ENCODE measurements at regions not wholly inside any gene's neighbourhood (a gene's known extent, or its start where the extent isn't known, plus 50 kb on each side); places are given as distances from the start of the nearest gene placed in this dataset.

GRCh38 chr16:5633845-5634440 is 536.3 kb upstream of the EEF2KMT start:
- Histone ChIP-seq H3K9me3 (no peaks in the 10 kb centered on the region), H3K27me3 (no peaks in the 10 kb centered on the region), H3K27ac (no peak overlapping the region), H3K4me1 (no peaks in the 10 kb centered on the region), H3K36me3 (replicated peaks in 1 of 2; ENCODE audit: insufficient read depth in 1 of 2, low read depth in 2 of 2) (no peaks in the 10 kb centered on the region), H3K4me3 (no peak overlapping the region)
- peak in 5 of 7 experiments; percentile 16 to 29 (median 26) for TF ChIP-seq CTCF (IDR thresholded peaks at IDR 0.05)
- TF ChIP-seq POLR2A (IDR thresholded peaks at IDR 0.05): no peak
- intact Hi-C loops (cut with DNase I): no loop called here
- ATAC-seq: no peak
- WGBS, 2 donors: 26 to 33% methylated on average over 5 of the region's 5 CpGs
- no peak for DNase-seq

DNA sequence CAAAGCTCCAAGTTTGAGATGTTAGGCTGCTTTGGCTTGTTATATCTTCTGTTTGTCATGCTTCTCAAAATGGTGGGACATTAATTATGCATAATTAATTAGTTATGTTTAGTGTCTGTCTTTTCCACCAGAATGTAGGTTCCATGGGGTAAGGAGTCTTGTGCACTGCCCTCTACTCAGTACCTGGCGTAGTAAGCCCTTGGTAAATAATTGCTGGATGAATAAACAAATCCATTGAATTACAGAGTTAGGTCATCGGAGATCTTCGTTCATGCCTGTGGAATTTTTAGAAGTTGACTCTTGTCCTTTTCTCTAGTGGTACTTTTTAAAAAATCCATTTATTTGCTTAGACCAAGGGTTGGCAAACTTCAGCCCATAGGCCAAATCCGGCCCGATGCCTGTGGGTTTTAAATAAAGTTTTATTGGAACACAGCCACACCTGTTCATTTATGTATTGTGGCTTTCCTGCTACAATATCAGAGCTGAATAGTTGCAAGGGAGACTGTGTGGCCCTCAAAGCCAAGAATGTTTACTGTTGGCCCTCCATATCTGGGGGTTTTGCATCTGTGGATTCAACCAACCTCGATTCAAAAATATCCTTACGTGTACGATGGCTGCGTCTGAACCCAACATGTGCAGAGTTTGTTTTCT is 524.8 kb upstream of the EEF2KMT start:
- WGBS, 2 donors: 63 to 66% methylated on average over 9 of the region's 9 CpGs
- Histone ChIP-seq H3K4me3 (no peak overlapping the region), H3K27me3 (no peaks in the 10 kb centered on the region), H3K36me3 (replicated peaks in 1 of 2; ENCODE audit: insufficient read depth in 1 of 2, low read depth in 2 of 2) (no peaks in the 10 kb centered on the region), H3K4me1 (no peaks in the 10 kb centered on the region), H3K9me3 (no peaks in the 10 kb centered on the region), H3K27ac (no peak overlapping the region)
- no peak for ATAC-seq
- TF ChIP-seq CTCF (IDR thresholded peaks at IDR 0.05) (no peak), POLR2A (IDR thresholded peaks at IDR 0.05) (no peak)
- intact Hi-C loops (cut with DNase I): no loop called here
- no peak for DNase-seq

- no peak for ATAC-seq
- TF ChIP-seq POLR2A (IDR thresholded peaks at IDR 0.05) (no peak), CTCF (IDR thresholded peaks at IDR 0.05) (no peak)
- H3K36me3 ChIP-seq (replicated peaks in 1 of 2; ENCODE audit: insufficient read depth in 1 of 2, low read depth in 2 of 2): no peaks in the 10 kb centered on the region
- no peak overlapping the region for H3K4me3 ChIP-seq
- H3K4me1 ChIP-seq: no peaks in the 10 kb centered on the region
- no peak overlapping the region for H3K27ac ChIP-seq
- WGBS, 2 donors: 17 to 34% methylated on average over 4 of the region's 4 CpGs
- H3K9me3 ChIP-seq: no peaks in the 10 kb centered on the region
- DNase-seq: peak in 2 of 4 donors; percentile 11 to 16
- intact Hi-C loops (cut with DNase I): no loop called here
- no peaks in the 10 kb centered on the region for H3K27me3 ChIP-seq
These were observed 524.2 kb upstream of the EEF2KMT start for GRCh38 chr16:5621826-5622225.

- ATAC-seq: no peak
- WGBS, 2 donors: 32 to 47% methylated on average over 4 to 8 of the region's 8 CpGs
- H3K36me3 ChIP-seq (replicated peaks in 1 of 2; ENCODE audit: insufficient read depth in 1 of 2, low read depth in 2 of 2): no peaks in the 10 kb centered on the region
- H3K9me3 ChIP-seq: no peaks in the 10 kb centered on the region
- no peak for DNase-seq
- H3K4me3 ChIP-seq: no peak overlapping the region
- H3K4me1 ChIP-seq: no peaks in the 10 kb centered on the region
- intact Hi-C loops (cut with DNase I): no loop called here
- H3K27me3 ChIP-seq: no peaks in the 10 kb centered on the region
- TF ChIP-seq CTCF (IDR thresholded peaks at IDR 0.05) (no peak), POLR2A (IDR thresholded peaks at IDR 0.05) (no peak)
- no peak overlapping the region for H3K27ac ChIP-seq
These were observed 521.7 kb upstream of the EEF2KMT start for GRCh38 chr16:5619304-5619703.

DNA sequence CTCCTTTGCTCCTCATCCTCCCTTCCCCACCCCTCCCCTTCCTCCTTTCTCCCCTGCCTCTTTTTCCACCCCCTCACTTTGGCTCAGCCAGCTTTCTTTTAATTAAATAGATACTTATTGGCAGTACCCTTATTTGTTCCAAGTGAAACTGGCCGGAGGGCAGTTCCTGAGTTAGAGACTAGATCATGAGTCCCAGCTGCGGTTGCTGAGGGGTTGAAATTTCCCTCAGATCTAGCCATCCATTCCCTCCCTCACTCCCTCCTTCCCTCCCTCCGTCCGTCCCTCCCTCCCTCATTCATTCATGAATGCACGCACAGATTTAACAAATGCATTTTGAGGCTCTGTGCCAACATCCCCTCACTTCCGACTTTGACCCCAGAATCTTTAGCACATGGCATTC is 519.2 kb upstream of the EEF2KMT start:
- ATAC-seq: no peak
- Histone ChIP-seq H3K36me3 (replicated peaks in 1 of 2; ENCODE audit: insufficient read depth in 1 of 2, low read depth in 2 of 2) (no peaks in the 10 kb centered on the region), H3K4me1 (no peaks in the 10 kb centered on the region), H3K27me3 (no peaks in the 10 kb centered on the region), H3K27ac (no peak overlapping the region), H3K4me3 (no peak overlapping the region), H3K9me3 (no peaks in the 10 kb centered on the region)
- WGBS, 2 donors: 26 to 37% methylated on average over 6 of the region's 6 CpGs
- TF ChIP-seq CTCF (IDR thresholded peaks at IDR 0.05) (no peak), POLR2A (IDR thresholded peaks at IDR 0.05) (no peak)
- no peak for DNase-seq
- intact Hi-C loops (cut with DNase I): no loop called here
